ENCODE measurements at regions not wholly inside any gene's neighbourhood (a gene's known extent, or its start where the extent isn't known, plus 50 kb on each side); places are given as distances from the start of the nearest gene placed in this dataset.

- H3K4me3 ChIP-seq (ENCODE audit: low read depth, low read length): no peak overlapping the region
- peak; percentile 52 for DNase-seq (ENCODE audit: low read depth)
- no peak for TF ChIP-seq CTCF (IDR thresholded peaks at IDR 0.05; ENCODE audit: insufficient read depth, low read depth, low read length)
Observed at GRCh38 chr4:55258152-55258865, 87.7 kb upstream of the SRD5A3 start.

- no peak for TF ChIP-seq CTCF (IDR thresholded peaks at IDR 0.05; ENCODE audit: insufficient read depth, low read depth, low read length)
- DNase-seq (ENCODE audit: low read depth): no peak
- no peak overlapping the region for H3K4me3 ChIP-seq (ENCODE audit: low read depth, low read length)
Observed at GRCh38 chr4:55259294-55259693, 86.7 kb upstream of the SRD5A3 start.

DNA sequence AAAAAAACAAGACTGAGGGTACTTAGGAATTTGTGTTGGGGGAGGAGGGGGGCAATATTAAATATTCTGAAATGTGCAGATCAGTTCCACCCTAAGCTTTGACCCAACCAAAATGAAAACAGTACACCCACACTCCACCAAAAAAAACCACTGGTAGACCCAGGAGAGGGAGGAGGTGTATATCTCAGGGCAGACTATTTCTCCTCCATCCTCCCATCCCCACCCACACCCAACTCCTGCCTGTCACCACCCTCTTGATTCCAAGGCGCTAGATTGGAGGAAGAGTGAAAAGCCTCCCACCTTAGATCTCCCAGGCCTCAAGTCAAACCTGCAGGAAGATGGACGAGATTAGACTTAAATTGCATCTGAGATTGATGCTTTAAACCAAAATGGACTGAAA is 76.6 kb upstream of the SRD5A3 start:
- no peak for DNase-seq (ENCODE audit: low read depth)
- TF ChIP-seq CTCF (IDR thresholded peaks at IDR 0.05; ENCODE audit: insufficient read depth, low read depth, low read length): no peak
- H3K4me3 ChIP-seq (ENCODE audit: low read depth, low read length): no peak overlapping the region

DNA sequence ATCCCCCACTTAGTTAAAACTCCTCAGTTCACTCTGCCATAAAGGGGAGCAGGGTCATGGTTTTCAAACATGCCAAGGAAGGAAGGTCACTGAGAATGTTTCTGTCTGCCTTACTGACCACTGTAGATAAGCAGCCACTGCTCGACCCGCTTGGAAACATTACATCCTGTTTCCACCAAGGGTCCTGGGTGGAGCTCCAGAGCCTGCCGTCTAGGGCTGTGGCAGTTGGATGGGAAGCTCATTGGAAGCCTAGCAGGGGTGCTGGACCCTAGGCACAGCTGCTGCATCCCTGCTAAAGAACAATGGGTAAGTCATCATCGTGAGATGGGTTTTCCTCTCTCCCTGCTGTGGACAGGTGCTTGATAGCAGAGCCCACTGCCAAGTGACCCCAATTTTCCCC is 76.0 kb upstream of the SRD5A3 start:
- H3K4me3 ChIP-seq (ENCODE audit: low read depth, low read length): no peak overlapping the region
- no peak for TF ChIP-seq CTCF (IDR thresholded peaks at IDR 0.05; ENCODE audit: insufficient read depth, low read depth, low read length)
- no peak for DNase-seq (ENCODE audit: low read depth)

DNA sequence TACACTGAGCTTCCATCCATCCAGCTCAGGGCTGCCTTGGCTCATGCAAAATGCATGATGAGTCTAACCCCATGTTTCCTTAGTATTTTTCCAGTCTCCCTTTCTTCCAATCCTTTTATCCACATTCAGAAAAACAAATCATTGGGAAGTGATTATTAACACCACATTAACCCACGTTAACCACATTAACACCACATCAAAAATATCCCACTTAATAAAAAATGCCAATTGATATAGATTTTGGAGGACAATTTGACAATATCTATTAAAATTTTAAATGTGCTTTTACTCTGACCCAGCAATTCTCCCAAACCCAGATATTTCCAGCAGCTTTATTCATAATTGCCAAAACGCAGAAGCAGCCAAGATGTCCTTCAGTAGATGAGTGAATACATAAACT is 75.6 kb upstream of the SRD5A3 start:
- no peak for TF ChIP-seq CTCF (IDR thresholded peaks at IDR 0.05; ENCODE audit: insufficient read depth, low read depth, low read length)

DNA sequence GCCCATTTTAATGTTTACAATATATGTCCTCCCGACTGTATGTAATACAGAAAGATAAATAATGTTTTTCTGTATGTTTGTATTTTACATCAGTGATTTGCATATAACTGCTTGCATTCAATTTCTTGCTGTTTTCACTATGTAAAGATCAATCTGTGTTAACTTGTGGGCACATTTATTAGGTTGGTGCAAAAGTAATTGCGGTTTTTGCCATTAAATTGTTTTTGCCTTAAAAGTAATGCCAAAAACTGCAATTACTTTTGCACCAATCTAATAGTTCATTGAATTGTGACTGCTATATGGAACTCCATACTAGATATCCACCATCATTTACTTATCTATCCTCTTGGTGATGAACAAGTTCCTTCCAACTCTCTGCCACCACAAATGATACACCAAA is 73.9 kb upstream of the SRD5A3 start:
- no peak overlapping the region for H3K4me3 ChIP-seq (ENCODE audit: low read depth, low read length)
- DNase-seq (ENCODE audit: low read depth): no peak
- no peak for TF ChIP-seq CTCF (IDR thresholded peaks at IDR 0.05; ENCODE audit: insufficient read depth, low read depth, low read length)

More for the DNA sequence above, 75.6 kb upstream of the SRD5A3 start:
- no peak for DNase-seq (ENCODE audit: low read depth)
- no peak overlapping the region for H3K4me3 ChIP-seq (ENCODE audit: low read depth, low read length)

GRCh38 chr4:55272589-55272988 is 73.5 kb upstream of the SRD5A3 start:
- no peak overlapping the region for H3K4me3 ChIP-seq (ENCODE audit: low read depth, low read length)
- DNase-seq (ENCODE audit: low read depth): no peak
- TF ChIP-seq CTCF (IDR thresholded peaks at IDR 0.05; ENCODE audit: insufficient read depth, low read depth, low read length): no peak

Data from fibroblast of villous mesenchyme (primary cell).